ENCODE measurements at regions not wholly inside any gene's neighbourhood (a gene's known extent, or its start where the extent isn't known, plus 50 kb on each side); places are given as distances from the start of the nearest gene placed in this dataset.

GRCh38 chrX:124836786-124837185, 482.9 kb upstream of the TEX13C start:
- DNase-seq (ENCODE audit: low spot score), result no peak

DNA sequence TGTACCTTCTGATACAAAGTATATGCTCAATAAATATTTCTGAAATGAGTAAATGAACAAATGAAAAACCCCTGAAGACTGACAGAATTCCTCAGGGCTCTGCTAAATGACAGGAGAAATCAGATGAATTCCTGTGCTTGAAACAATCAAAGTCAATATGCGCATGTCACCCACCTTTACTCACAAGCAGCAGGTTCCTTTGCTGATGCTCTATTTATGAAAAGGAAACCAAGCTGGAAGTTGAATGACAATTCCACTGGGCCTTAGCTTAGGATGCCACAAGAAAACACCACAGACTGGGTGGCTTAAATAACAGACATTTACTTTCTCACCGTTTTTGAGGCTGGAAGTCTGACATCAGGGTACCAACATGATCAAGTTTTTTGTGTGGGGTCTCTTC, 477.5 kb upstream of the TEX13C start:
- no peak for DNase-seq (ENCODE audit: low spot score)

- peak; percentile 17 for DNase-seq (ENCODE audit: low spot score)
Observed at GRCh38 chrX:124860736-124861135, 458.9 kb upstream of the TEX13C start.

- DNase-seq (ENCODE audit: low spot score), result no peak
Observed at GRCh38 chrX:124862301-124862700, 457.4 kb upstream of the TEX13C start.

- no peak for DNase-seq (ENCODE audit: low spot score)
Observed at GRCh38 chrX:124863303-124863702, 456.4 kb upstream of the TEX13C start.

DNA sequence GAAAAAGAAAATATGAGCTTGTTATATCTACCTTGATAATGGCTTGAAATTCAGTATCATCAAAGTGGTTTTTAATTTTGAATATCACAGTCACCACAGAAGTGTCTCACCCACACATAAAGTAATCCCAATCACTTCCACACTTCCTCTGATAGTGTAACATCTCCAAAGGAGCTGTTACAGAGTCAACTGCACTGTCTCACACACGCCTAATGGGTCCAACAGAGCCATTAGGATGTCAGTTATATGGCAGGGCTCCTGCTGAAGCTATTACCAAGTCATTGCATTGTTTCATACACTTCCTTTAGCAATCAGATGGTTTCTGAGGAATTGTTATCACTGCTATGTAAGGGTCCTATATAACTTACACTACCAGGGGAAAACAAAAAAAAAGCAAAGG, 432.1 kb upstream of the TEX13C start:
- no peak for DNase-seq (ENCODE audit: low spot score)

DNA sequence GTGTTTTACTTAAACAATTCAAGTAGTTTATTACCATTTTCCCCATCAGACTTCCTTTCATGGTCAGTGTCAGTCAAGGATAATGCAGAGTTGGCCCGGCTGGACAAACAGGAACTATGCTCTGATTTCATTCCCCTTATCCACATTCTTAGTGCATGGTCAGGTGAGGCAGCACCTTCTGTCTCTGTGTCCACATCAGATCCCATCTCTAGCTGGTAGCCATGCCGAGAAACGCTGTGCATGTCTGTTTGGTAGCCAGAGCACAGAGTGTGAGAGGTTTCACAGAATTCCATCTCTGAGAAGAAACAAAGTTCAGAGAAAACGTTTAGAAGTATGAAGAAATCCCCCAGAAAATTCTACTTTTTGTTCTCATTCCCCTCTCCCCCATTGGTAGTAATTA, 423.7 kb upstream of the TEX13C start:
- peak; percentile 43 for DNase-seq (ENCODE audit: low spot score)

DNA sequence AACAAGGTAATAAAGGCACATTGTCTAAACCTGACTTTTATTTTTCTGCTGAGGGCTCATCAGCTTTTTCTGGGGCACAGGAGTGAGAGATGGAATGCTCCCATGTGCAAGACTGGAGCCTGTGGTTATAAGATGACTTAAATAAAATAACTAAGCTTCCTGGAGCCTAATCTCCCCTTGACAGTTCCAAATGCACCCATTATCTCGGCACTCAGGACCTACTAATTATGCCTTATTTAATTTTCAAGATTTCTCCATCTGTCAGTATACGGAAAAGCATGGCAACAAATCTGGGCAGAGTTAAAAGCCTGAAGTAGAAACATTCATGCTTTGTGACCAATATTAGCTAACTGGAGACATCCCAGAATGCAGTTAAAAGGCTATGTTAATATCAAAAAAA, 416.7 kb upstream of the TEX13C start:
- peak; percentile 28 for DNase-seq (ENCODE audit: low spot score)

GRCh38 chrX:124910611-124911010, 409.1 kb upstream of the TEX13C start:
- DNase-seq (ENCODE audit: low spot score), result peak; percentile 20

GRCh38 chrX:124917011-124917410, 402.7 kb upstream of the TEX13C start:
- peak; percentile 56 for DNase-seq (ENCODE audit: low spot score)

DNA sequence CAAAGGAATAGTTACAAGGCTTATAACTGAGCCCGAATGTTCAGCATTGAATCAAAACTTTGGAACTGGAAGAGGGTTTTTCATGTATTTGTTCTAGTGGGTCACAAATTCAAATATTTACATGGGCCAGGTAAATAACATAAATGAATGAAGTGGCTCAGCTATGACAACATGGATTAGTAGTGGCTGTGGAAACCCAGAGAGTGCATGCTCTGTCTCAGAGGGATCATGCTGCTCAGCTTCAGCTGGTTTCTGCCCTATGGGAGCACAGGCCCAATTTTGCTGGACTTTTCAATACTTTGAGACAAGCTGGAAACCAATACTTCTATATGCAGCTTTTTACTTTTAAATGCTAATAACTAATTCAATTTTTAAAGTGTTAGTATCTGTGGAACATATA, 394.0 kb upstream of the TEX13C start:
- DNase-seq (ENCODE audit: low spot score), result no peak

GRCh38 chrX:124931241-124931640, 388.4 kb upstream of the TEX13C start:
- DNase-seq (ENCODE audit: low spot score), result peak; percentile 81

- DNase-seq (ENCODE audit: low spot score), result no peak
Observed at GRCh38 chrX:124931958-124932357, 387.7 kb upstream of the TEX13C start.

- DNase-seq (ENCODE audit: low spot score), result peak; percentile 71
Observed at GRCh38 chrX:124938715-124939114, 381.0 kb upstream of the TEX13C start.

DNA sequence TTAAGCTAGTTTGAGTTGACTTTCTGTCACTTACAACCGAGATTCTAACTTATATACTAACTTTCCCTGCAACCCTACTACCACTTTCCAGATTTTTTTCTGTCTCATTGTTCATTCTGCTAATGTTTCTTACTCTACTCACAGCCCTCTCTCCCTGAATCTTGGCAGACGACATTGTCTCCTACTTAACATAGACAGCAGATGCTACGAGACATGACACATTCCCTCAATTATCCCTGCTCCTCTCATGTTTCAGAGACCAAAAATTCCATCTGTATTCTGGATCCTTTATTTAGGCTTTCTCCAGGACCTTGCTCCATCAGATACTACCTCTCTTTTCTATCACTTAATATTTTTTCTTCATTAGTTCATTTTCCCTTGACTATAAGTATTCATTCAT, 379.1 kb upstream of the TEX13C start:
- DNase-seq (ENCODE audit: low spot score), result peak; percentile 81

DNA sequence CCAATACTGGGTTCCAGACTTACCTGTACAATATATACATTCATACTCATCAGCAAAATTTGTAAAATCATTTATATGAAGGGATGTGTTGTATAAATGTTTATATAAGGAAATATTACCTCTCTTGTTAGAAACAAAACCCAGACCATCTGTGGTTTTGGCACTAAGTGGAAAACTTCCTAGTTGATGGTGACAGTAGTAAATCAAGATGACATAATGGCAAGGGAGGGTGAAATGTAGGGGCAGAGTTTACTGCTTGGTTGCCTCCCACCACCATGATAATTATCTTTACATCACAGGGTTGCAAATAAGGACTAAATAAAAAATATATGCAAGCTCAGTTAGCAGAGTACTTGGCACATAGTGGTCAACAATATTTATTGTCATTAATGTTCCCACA, 365.3 kb upstream of the TEX13C start:
- DNase-seq (ENCODE audit: low spot score), result no peak

- no peak for DNase-seq (ENCODE audit: low spot score)
Observed at GRCh38 chrX:124960454-124960853, 359.2 kb upstream of the TEX13C start.

- DNase-seq (ENCODE audit: low spot score), result no peak
Observed at GRCh38 chrX:124963717-124964116, 356.0 kb upstream of the TEX13C start, which contains the start of gene TENM1. Gene TENM1, minus strand, starts transcription at chrX:124963817.

DNA sequence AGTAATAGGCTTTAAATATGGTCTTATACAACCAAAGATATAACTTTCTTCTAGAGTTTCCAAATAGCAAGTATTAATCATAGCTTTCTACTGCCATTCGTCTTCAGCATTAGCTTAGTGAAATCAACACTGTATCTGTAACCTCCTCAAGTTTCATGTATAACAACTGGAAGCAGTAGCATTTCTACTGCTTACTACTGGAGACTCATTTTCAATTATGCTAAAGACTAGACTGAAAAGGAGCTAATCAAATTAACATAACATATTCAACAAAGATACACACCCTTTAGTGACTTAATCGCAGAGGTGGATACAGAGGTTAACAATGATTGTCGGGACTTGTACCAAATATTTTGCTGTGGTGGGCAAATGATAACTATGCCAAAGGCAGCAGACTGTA, 344.2 kb upstream of the TEX13C start:
- DNase-seq (ENCODE audit: low spot score), result no peak

DNA sequence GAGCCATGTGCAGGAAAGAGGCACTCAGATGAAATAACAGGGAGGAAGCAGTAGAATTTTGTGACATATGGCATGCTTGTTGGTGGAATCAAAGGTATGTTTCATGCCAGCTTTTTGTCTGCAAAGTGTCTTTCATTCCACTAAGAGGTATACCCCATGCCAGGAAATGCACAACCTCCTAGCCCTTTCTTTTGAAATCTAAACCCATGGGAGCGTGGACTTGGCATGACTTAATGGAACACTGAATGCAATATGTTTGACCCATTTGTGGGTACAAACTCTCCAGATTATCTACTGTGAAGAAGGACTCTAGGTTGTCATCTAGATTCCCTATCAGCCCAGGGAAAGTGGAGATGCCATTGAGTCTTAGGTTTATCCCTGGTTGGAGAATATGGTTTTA, 338.3 kb upstream of the TEX13C start:
- peak; percentile 93 for DNase-seq (ENCODE audit: low spot score)

GRCh38 chrX:124984140-124984813, 335.4 kb upstream of the TEX13C start:
- no peak for DNase-seq (ENCODE audit: low spot score)

DNA sequence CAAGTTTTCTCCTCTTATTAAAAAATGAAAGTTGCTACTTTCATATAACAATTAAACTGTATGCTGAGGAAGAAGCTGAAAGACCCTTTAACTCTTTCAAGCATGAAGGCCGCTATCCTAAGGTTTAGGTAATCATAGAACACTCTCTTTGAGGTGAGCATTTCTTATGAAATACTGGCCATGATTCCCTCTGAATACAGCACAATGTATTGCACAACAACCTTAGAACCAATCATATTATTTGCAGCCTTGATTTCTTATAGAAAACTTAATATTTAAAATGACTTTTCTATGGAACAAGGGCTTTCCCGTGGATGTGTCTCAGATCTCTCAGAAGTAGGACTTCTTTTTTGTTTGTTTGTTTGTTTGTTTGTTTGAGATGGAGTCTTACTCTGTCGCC, 333.4 kb upstream of the TEX13C start:
- DNase-seq (ENCODE audit: low spot score), result no peak

GRCh38 chrX:124993735-124994134, 325.9 kb upstream of the TEX13C start:
- no peak for DNase-seq (ENCODE audit: low spot score)

DNA sequence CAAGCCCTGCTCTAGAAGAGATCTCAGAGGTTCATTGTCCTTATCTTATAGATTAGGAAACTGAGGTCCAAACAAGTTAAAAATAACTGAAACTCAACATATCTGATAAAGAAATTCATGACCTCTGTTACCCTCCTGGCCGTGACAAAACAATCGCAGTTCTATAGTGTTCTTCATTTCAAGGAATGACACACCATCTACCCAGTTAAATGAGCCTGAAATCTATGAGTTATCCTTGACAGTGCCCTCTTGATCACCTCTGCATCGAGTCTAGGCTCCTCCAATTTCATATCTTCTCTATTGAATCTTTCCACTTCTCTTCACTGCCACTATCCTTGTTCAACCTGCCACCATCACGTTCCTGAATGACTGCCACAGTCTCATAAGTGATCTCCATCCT, 325.3 kb upstream of the TEX13C start:
- no peak for DNase-seq (ENCODE audit: low spot score)

All from cerebellar cortex (tissue), 1 donor.